ENCODE measurements at regions not wholly inside any gene's neighbourhood (a gene's known extent, or its start where the extent isn't known, plus 50 kb on each side); places are given as distances from the start of the nearest gene placed in this dataset.
"Not testable (repeated sequence)": the region's sequence is repeated elsewhere in the genome, so short reads cannot be mapped to it uniquely, and the experiment has no call there.

GRCh38 chr22:12601510-12601869 is 2926.5 kb upstream of the OR11H1 start:
- TF ChIP-seq ZC3H10 (CRISPR knock-in tag; IDR thresholded peaks at IDR 0.05); TCF4 (CRISPR knock-in tag; IDR thresholded peaks at IDR 0.05; ENCODE audit: borderline replicate concordance); ZFP3 (CRISPR knock-in tag; IDR thresholded peaks at IDR 0.05); GLIS3 (CRISPR knock-in tag; IDR thresholded peaks at IDR 0.05); PATZ1 (CRISPR knock-in tag; IDR thresholded peaks at IDR 0.05; ENCODE audit: borderline replicate concordance); ZNF8 (CRISPR knock-in tag; IDR thresholded peaks at IDR 0.05); ZFP30 (CRISPR knock-in tag; IDR thresholded peaks at IDR 0.05); CREB5 (CRISPR knock-in tag; IDR thresholded peaks at IDR 0.05; ENCODE audit: low read depth): not testable (repeated sequence)

All from SK-N-SH treated with all-trans-retinoic acid at 6 μM for 48 hours (cell line).